HG03520 (cell line): ENCODE measurements at regions not wholly inside any gene's neighbourhood (a gene's known extent, or its start where the extent isn't known, plus 50 kb on each side); places are given as distances from the start of the nearest gene placed in this dataset.

Source experiments
- ATAC-seq: cut with Tn5 transposase; IDR thresholded peaks from one replicate; pipeline ENCODE4 v1.9.1; 2021; ENCODE audit warnings: mild to moderate bottlenecking, moderate library complexity; ENCODE audit not compliant: unreplicated experiment

DNA sequence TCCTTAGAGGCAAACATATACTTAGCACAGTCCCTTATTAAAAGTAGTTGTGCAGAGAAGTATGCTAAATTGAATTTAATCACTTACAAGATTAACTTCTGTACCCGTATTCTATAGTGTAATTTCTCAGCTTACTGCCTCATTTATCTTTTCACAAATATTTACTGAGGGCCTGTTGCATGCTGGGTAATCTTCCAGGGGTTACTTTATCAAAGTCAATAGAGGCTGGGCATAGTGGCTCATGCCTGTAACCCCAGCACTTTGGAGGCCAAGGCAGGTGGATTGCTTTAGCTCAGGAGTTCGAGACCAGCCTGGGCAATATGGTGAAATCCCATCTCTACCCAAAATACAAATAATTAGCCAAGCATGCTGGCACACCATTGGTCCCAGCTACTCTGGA, 111.7 kb upstream of the RAB27B start:
- ATAC-seq: no peak

DNA sequence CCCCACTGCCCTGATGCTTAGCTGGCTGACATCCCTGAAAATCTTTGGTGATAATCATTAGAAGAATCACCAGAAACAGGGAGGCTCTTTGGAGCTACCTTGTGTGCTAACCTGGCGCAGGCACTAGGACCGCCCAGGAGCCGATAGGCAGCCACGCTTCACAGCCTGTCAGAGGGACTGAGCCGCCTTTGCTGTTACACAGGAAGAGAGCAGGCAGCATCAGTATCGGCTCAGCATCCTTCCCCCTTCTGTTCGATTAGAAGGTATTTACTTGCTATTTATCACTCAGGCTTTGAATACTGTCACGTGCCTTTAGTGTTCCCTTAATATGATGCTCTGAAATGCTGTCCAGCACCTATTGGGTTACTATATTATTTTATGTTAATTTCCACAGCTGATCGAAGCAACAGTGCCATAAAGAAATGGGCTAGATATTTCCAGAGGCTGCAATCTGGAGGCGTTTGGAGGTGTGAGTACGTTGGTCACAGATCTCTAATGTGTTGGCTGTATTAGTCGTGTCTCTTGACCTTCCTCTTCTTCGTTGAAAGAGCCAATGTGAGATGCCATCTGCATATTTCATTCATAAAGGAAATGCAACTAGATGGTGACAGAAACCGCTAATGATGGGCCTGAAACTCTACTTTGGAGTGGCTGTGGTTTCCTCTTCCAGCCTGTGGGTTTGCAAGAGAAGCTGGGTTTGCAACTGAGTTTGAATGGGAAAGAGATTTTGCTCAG, 110.4 kb upstream of the RAB27B start:
- ATAC-seq: peak; percentile 81

DNA sequence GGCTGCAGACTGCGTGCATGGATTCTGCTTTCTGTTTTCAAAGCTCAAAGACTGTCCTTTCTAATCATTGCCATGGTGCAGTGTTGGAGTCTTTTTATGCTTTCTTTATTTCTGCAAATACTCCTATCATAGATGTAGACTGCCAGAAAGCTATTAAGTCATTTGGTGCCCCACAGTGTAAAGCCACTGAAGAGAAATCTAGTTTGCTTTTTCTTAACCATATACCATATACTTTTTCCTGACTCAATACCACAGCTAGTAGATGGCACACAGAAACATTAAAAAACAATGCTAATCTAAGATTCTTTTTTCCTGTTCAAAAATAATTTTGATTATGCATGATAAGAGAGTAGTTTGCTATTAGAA, 109.9 kb upstream of the RAB27B start:
- peak; percentile 18 for ATAC-seq

DNA sequence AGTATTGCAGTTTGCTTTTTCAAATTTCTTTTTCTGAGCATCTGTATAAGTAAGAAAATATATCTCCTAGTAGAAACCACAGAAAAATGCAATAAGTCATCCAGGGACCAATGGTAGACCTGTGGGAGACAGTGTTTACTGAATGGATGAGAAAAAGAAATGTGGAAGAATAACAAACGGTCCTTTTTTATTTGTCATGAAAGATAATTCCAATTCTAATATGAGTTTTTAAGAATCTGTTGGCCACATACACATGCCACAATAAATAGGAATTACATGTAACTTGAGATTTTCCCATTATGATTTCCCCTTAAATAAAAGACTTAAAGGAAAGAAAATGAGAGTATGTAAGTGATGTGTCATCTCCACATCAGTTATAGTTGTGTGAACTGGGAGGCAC, 107.7 kb upstream of the RAB27B start:
- ATAC-seq: no peak

DNA sequence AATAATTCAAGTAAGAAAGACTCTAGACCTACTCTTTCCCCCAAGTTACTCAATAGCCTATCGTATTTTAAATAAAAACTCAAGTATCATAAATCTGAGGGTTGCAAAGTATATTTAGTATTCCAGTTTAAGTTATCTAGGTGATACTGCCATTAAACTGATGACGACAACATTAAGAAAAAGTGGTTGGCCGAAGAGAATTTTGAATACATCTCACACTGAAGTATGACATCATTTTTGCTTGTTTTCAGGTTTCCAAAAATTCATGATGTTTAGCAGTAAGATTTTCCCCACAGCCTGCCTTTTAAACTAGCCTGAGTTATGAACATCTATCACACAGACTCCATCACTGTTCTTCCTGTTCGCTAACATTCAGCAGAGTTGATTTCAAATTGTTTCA, 102.1 kb upstream of the RAB27B start:
- no peak for ATAC-seq

DNA sequence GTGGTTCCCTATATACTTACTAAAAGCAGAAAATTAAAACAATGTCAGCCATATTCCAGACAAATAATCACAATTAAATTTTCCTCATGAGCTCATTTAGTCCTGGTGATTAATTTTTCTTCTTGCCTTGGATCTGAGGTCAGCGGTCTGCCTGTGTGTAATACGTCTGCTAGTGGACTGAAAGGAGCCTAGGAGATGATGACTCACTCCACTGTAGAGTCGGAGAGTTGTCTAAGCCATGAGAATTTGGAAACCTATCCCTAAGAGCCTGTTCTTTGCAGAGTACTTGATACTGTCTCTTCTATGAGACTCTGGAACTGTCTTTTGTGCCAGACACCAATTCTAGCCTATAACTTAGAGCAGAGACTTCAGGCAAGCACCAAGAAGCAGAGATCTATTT, 94.2 kb upstream of the RAB27B start:
- ATAC-seq: no peak

DNA sequence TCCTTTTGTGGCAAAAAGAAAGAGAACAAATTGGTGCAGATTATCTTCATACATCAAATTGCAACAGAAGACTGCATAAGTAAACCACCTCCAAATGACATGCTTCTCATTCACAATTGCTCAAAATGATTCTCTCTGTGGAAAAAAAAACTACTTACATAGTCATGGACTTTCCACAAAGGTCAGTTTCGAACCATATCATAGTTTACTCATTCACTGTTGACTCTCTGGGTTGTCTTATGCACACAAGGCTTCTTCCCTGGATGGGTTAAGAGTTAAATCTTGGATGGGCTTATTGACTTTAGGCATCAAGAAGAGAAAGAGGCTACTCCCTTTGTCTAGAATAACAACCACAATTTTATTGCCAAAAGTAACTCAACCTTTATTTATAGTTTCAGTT, 91.3 kb upstream of the RAB27B start:
- no peak for ATAC-seq

DNA sequence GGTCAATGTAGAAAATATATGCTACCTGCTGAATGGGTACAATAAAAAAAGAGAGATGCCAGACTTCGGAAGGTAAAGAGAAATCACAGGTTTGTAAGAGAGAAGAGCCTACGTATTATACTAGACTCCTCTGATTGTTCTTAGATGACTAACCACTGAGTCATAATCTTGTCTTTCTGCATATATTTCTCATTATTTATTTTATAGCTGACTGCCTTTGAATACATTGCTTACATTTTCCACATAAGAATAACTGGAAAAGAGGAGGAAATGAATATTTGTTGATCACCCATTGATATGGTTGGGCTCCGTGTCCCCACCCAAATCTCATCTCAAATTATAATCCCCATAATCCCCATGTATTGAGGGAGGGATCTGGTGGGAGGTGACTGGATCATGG, 90.3 kb upstream of the RAB27B start:
- no peak for ATAC-seq

DNA sequence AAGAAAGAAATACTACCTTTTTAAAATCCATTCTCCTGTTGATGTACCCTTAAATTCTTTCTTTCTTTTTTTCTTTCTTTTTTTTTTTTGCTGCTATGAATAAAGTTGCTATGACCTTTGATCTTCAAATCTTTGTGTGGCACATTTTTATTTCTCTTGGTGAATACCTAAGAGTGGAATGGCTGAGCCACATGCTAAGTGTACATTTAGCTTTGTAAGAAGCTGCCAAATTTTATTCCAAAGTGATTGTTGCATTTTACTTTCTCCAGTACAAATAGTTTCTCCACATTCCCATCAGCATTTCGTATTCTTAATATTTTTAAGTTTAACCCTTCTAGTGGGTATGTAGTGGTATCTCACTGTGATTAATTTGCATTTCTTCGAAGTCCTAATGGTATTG, 88.8 kb upstream of the RAB27B start:
- ATAC-seq: no peak

DNA sequence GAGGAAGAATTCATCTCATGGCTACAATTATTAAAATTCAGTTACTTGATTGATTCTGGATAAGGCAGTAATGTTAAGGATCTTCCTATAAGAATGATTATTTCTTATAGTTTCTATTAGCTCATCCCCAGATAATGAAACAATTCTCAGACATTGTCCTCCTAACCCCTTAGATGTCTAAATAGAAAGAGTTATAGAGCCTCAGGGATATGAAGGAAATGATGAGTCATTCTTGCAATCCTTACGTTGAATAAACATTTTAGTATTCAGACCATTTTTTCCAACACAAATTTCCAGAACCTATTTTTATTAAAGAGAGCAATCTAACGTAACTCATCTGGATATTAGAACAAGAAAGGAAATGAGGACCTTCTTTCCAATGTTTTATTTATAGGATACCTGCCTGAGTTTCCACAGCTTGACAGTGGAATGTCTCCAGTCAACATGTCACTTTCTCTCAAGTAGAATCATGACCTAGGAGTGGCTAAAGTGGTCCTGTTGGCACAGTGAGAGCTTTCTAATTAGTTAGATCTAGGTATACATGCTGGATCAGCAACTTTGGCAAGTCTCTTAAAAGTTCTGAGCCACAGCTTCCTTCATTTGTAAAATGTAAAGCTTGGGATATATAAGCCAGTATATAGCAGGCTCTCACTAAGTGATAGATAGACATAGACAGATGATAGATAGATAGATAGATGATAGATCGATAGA, 88.0 kb upstream of the RAB27B start:
- ATAC-seq: no peak

DNA sequence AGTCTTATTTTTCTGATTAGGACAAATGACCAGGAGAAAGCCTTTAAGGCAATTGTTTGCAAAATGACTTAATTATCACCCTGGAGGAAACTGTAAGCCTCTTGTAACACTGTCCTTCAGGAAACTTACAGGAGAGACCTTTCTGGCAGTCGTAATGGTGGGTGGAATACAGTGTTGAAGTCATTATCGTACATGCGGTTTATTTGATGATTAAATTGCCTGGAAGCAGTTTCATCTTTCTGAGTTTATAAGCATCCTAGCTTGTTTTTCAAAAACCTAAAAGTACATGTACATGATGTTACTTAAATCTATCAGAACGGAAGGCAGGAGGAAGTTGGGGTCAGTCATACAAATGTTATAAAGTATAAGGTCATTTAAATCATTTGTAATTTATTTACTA, 86.2 kb upstream of the RAB27B start:
- ATAC-seq: no peak

DNA sequence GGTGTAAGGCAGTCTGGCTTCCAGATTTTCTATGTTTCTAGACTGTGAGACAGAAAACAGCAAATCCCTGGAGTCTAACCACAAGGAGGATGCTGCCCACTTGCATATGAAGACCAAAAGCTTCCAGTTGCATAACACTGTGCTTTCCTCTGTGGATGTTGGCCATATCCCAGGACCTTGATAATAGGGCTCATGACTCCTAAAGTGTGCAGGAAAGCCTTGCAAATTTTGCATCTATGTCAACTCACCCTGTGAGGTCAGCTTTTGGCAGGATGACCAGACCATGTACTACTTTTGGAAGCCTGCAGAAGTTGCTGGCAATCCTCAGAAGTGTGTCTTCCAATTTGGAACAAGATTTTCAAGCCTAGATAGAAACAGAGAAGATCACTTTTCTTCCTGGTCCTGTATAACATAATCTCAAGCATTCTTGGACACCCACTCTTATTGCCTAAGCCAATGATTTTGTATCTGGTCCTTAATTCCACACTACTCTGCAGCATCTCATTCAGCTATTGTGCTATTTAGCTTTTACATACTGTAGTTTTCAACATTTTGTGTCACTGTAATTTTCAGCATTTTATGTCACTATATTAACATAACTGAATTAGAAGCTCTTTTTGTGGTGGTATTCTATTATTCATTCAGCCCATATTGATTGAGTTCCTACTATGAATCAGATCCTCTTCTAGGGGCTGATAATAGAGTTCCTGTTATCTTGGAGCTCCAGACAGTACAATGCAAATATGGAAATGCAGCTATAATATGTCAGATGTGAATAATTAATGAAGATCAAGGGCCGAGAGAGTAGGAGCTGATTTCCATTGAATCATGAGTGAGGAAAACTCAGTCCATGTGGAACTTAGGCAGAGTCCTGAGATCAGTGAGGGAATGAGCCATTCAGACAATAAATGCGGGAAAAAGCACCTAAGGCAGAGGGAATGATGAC, 85.3 kb upstream of the RAB27B start:
- no peak for ATAC-seq

DNA sequence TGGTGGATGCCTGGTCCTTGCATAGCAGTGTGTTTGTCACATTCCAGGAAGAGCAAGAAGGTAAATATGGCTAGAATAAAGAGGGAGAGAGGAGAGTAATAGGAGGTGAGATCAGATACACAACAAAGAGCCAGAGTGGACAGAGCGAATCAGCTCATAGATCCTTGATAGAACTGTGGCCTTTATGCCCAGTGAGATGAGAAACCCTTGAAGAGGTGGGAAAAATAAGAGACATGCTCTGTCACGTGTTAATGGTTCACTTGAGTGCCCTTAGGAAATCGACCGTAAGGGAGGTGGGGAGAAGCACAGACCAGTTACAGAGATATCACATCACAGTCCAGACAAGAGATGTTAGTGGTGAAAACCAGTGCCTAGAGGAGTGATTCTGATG, 84.7 kb upstream of the RAB27B start:
- no peak for ATAC-seq

DNA sequence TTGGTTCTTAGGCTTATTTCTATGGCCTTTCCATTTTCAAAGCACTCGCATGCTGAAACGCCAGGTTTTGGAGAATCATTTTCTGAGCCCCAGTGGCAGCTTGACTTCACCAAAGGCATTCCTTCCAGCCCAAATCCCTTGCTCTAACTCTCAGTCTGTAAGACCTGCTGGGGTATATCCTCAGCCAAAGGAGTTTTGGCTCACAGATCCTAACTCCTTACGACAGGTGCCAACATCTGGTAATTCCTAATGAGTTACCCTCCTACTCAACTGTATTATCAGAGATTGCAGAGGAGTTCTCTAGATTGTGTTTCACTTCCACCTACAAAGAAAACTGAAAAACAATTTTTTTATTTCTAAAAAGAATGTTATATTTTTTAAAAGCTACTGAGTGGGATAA, 79.0 kb upstream of the RAB27B start:
- no peak for ATAC-seq

DNA sequence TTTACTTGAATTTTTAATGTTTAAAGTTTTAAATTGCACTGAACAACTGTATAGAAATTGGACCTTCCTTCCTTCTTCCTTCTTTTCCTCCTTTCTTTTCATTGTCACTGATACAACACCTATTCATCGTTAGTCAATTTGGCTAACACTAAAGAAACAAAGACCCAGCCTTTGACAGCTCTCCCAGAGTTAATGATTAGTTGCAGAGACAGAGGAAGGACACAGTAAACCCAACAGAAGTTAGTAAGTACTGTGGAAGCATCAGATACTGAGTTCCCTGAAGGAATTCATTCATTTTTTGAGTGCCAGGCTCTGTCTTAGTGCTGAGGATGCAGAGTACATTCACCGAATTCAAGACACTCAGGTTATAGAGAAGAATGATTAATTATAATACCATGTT, 77.9 kb upstream of the RAB27B start:
- ATAC-seq: no peak

DNA sequence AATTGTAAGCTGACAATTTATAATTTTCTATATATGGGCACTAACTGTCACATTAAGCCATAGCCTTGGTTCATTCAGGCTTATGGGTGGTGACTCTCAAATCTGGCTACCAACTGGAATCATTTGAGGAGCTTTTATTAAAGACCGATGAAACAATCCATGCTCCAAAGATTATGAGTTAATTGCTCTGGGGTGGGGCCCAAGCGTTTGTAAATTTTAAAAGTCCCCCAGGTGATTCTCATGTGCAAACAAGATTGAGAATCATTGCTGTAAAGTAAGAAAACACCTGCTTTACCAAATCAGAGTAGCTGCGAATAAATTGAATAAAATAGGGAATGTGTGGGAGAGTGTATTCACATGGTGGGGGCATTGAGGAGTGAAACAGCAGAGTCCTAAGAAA, 76.1 kb upstream of the RAB27B start:
- no peak for ATAC-seq

DNA sequence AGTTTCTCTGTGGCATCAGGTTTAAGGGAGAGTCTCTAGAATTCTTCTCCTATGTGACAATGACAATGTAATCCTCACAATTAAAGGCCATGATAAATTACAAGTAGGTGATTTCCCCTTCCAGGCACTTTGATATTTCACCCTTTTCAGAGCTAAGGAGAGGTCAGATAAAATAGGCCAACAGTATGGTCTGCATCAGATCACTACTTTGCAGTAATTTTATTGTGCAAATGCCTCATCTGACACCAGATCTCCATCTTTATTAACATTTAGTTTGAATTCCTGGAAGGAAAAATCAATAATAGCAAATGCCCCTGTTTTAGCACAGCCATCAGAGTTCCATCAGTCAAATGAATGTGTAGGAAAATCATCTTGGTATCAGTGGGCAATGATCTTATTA, 72.8 kb upstream of the RAB27B start:
- no peak for ATAC-seq

DNA sequence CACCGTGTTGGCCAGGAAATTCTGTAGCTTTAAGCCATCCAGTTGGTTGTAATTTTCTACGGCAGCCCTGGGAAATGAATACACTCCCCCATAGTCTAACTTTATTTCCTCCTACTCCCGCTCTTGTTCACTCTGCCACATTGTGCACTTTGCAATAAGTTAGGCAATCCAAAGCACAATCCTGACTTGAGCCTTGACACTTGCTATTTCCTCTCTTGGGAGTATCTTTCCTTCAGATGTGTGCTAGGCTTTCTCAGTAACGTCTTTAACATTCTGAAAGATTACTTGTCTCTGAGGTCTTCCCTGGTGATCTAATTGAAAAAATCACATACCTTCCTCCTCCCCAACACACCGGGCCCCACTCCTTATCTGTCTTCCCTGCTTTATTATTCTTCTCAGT, 65.9 kb upstream of the RAB27B start:
- ATAC-seq: no peak

DNA sequence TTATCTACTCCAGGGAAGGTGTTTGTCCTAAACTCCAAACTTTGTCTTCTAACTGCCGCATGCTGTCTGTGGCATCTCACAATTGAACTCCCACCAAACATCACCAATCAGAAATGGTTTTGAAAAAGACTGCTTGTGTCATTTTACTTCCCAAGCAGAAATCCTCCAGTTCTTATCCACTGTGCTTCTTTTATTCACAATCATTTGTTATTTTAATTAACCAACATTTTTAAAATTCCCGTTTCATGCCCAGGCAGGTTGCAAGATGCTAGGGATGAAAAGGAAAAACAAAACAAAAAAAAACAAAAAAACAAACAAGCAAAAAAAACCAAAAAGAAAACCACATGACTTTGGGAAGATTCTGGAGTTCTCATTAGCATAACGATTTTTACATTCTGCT, 63.5 kb upstream of the RAB27B start:
- no peak for ATAC-seq

DNA sequence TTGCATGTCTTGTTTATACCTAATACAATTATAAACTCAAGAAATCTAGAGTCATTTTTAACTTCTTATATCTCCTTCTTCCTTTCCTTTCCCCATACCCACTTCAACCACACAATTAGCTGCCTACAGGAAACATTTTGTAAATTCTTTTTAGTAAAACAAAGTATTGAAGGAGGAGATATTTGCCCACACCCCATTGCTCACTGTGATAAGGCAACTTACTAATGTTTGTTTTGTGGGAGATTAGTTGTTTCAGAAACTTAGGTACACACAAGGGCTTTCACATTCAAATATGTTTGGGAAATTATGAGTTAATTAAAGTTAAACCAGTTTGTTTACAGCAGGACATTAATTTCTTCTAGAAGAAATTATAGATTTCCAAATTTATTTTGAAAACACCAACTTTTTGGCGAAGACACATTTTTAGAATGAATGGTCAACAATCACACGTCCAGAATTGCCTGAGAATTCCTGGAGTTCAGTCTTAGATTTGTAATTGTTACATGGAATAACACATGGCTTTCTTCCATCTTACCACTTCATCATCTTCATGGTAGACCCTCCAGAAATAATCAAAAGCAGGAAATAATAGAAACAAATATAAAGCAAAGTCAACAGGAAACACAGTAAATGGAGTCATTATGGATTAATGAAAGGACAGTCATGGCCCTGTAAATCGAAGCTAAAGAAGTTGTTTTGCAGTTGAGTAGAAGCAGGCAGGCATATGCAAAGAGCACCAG, 62.5 kb upstream of the RAB27B start:
- no peak for ATAC-seq

DNA sequence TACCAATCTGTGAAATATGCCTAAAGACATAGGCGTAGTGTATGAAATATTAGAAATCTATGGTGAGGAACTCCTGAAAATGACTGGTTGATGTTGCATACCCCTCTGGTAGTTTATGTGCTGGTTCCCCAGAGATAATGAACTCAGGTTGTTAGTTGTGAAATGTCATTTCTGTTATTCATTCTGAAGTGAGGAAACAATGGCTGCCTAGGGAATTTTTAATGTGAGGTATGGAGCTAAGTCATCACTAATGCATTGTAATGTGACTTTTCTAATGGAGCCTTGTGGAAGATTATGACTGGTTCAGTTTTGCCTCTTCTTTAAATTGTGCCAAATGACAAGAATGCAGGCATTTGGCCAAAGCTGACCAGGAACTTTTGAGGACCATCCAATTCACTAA, 61.6 kb upstream of the RAB27B start:
- no peak for ATAC-seq
